ENCODE measurements at regions not wholly inside any gene's neighbourhood (a gene's known extent, or its start where the extent isn't known, plus 50 kb on each side); places are given as distances from the start of the nearest gene placed in this dataset.

DNA sequence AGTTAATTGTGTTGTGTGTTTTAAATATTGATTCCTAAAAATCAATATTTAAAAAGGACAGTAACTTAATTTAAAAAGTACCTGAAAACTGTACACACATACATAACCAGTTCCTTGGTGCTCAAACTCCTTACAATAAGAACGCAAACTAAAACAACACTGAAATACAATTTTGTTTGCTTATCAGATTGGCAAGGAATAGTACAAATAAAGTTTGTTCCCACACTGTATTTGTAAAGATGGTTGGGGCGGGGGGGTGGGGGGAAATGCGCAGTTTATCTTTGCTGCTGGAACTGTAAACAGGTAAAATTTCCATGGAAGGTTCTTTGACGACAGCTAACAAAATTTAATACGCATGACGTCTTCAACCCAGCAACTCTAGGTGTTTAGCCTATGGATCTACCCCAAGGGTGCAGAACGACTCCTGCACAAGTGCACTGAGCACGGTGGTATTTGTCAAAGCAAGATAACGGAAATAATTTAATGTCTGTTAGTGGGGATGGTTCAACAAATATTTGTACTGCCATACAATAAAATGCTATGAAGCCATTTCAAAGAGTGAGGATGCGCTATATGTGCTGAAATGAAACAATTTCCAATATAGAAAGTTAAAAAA is 96.5 kb downstream of the ING1 start:
- TF ChIP-seq, protein P1, sequence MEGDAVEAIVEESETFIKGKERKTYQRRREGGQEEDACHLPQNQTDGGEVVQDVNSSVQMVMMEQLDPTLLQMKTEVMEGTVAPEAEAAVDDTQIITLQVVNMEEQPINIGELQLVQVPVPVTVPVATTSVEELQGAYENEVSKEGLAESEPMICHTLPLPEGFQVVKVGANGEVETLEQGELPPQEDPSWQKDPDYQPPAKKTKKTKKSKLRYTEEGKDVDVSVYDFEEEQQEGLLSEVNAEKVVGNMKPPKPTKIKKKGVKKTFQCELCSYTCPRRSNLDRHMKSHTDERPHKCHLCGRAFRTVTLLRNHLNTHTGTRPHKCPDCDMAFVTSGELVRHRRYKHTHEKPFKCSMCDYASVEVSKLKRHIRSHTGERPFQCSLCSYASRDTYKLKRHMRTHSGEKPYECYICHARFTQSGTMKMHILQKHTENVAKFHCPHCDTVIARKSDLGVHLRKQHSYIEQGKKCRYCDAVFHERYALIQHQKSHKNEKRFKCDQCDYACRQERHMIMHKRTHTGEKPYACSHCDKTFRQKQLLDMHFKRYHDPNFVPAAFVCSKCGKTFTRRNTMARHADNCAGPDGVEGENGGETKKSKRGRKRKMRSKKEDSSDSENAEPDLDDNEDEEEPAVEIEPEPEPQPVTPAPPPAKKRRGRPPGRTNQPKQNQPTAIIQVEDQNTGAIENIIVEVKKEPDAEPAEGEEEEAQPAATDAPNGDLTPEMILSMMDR (IDR thresholded peaks at IDR 0.05; ENCODE audit: extremely low read depth, missing control alignments), result no peak
- DNase-seq (ENCODE audit: low spot score), result no peak

DNA sequence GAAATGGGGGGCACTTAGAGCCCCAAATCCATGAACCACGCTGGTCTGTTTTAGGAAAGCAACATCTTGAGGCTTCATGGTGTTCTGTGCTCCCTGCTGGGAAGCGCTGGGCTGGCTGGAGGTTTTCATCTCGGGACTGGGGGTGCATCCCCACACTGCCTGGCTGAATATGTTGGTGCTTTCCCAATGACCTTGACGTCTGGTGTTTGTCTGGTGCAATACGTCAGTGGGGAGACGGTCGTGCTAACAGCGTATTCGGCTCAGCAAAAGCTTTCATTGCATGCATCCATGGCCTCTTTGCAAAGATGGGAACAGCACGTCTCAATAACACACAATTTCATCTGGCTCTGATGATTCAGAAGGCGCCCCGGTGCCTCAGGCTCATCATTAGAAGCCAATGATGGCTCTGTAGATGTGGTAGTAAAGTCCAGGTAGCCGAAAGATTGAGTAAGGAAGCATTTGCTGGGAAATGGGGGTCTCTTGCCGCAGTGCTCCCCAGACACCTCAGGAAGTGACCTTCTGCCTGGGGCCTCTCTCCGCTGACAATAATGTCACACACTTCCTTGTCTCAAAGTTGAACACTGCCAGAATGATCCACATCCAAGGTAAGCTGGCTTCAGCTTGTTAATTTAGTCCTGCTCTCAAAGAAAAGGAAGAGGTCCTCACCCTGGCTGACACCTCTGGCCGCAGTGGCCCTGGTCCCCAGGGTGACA is 97.7 kb downstream of the ING1 start:
- no peak for DNase-seq (ENCODE audit: low spot score)
- TF ChIP-seq, protein P1 (IDR thresholded peaks at IDR 0.05; ENCODE audit: extremely low read depth, missing control alignments), result no peak

DNA sequence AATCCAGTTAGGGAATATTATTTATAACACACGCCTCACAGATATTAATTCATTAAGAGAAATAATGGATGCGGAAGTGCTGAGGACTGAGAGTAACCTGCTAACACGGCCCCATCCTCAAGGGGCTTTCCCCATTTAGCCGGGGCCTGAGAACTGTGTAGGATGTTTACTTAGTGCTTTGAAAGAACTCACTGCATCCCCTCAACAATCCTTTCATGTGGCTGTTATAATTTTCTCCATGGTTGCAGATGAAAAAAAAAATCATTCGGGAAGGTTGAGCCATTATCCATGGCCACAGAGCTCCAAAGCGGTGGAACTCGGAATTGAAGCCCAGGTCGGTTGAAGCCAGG is 98.2 kb downstream of the ING1 start:
- TF ChIP-seq, protein P1 (IDR thresholded peaks at IDR 0.05; ENCODE audit: extremely low read depth, missing control alignments), result no peak
- DNase-seq (ENCODE audit: low spot score), result no peak

DNA sequence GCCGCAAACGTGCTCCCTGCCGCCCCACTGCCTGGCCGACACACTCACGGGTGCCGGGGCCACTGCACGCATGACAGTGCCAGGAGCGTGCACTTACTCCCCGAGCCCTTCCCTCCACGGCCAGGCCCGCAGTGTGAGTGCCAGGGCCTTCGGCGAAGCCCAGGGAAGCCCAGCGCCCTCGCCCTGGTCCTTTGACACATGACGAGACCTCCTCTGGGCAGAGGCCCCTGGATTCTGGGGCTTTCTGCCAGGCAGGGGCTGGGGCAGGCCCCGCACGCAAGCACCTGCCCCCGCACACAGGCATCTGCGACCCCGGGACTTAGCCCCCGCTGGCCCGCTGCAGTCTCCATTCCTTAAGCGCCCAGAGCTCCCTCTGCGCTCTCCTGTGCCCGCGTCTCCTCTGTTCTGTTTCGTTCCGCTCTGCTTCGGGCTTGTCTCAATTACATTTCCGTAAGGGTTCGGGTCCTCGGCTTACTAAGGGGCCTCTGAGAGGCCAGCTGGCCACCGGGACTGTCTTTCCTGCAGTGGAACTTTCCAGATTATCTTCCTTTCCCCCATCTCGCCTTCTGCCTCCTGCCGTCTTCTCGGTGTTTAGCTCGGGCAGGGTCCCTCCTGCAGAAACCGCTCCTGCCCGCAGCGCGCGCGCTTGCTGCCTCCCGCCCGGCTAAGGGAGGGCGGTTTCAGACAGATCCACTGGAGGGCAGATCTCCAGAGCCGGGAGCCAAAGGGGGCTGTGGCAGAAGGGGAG is 98.8 kb downstream of the ING1 start:
- no peak for DNase-seq (ENCODE audit: low spot score)
- TF ChIP-seq, protein P1 (IDR thresholded peaks at IDR 0.05; ENCODE audit: extremely low read depth, missing control alignments), result no peak

DNA sequence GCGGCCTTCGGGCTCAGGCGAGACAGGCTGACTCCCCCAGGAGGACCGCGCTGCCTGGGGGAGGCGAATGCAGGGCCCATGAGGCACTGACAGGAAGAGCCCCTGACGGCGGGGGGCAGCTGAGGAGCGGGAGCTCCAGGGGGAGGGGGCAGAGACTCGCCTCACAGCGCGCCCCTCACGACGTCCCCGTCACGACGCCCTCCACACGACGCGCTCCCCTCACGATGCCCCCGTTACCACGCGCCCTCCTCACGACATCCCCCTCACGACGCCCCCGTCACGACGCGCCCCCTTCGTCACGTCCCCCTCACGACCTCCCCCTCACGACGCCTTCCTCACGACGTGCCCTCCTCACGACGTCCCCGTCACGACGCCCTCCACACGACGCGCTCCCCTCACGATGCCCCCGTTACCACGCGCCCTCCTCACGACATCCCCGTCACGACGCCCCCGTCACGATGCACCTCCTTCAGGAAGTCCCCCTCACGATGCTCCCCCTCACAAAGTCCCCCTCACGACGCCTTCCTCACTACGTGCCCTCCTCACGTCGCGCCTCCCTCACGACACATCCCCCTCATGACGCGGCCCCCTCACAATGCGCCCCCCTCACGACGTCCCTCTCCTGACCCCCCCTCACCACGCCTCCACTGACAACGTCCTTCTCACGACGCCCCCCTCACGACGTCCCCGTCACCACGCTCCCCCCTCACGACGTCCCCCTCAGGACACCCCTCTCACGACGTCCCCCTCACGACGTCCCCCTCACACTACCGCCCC is 99.6 kb downstream of the ING1 start:
- TF ChIP-seq, protein P1 (IDR thresholded peaks at IDR 0.05; ENCODE audit: extremely low read depth, missing control alignments), result no peak
- DNase-seq (ENCODE audit: low spot score), result no peak

DNA sequence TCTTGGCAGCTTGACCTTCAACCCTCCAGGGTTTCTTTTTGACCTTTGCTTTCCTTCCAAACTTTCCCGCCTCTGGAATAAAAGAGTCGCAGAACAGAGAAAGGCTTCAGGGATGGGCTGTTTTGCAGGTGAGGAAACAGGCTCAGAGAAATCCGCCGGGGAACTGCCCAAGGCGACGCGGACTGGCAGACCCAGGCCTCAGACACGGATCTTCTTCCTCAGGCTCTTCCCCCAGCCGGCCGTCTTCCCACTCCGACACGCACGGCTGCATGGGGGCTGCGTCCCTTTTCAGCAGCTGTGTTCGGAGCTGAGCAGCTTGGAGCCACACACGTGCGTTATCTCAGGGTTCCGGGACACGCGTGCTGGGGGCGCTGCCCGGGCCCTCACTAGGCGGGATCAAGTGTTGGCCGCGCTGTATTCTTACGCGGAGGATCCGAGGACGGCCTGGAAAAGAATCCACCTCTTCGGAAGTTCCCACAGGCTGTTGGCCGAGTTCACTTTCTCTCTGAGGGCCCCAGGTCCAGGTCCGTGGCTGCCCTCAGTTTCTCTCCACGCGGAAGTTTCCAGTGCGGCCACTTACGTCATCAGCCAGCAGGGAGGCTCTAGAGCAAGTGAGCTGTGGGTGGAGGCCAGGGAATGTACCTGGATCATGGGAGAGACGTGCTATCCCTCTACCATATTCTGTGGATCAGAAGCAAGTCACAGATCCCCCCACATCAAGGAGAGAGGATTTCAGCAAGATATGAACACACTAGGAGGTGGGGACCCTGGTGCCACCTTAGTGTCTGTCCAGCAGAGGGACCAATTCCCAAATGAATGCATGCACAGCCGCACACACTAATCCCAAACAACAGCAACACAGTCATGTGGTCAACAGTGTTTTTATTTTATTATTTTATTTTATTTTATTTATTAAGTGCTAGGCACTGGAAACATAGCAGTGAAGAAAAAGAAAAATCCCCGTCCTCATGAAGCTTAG is 100.4 kb downstream of the ING1 start:
- TF ChIP-seq, protein P1 (IDR thresholded peaks at IDR 0.05; ENCODE audit: extremely low read depth, missing control alignments), result no peak
- DNase-seq (ENCODE audit: low spot score), result no peak

All from GM20000 (cell line).